Adrenal gland (tissue), 5 donors: ENCODE measurements at regions not wholly inside any gene's neighbourhood (a gene's known extent, or its start where the extent isn't known, plus 50 kb on each side); places are given as distances from the start of the nearest gene placed in this dataset.
"Not testable (repeated sequence)": the region's sequence is repeated elsewhere in the genome, so short reads cannot be mapped to it uniquely, and the experiment has no call there.

Experiments
- POLR2A ChIP-seq, 2 donors: fragments of 450-650 bp; IDR thresholded peaks; one replicate each; pipeline ENCODE4 v1.6.1; 2017; ENCODE audit warnings: antibody characterized with exemption in 2 of 2, mild to moderate bottlenecking in 2 of 2, moderate library complexity in 1 of 2
- TF ChIP-seq, protein P1 (sequence below), 6 experiments: fragments of 450-650 bp in 4 of 6; fragments of 200-600 bp in 2 of 6; sonication (generic) in 1 of 6; IDR thresholded peaks; 1 replicate in 5 of 6; 2 replicates in 1 of 6; pipeline versions ENCODE4 v1.5.1 to v1.8.0; 2016 to 2021; ENCODE audit warnings: antibody characterized with exemption in 6 of 6, mild to moderate bottlenecking in 2 of 6, moderate library complexity in 1 of 6
- donor health status: DM: no; HTN: no; CAD: no.

- TF ChIP-seq POLR2A (IDR thresholded peaks at IDR 0.05) = not testable (repeated sequence)
- TF ChIP-seq, protein P1, sequence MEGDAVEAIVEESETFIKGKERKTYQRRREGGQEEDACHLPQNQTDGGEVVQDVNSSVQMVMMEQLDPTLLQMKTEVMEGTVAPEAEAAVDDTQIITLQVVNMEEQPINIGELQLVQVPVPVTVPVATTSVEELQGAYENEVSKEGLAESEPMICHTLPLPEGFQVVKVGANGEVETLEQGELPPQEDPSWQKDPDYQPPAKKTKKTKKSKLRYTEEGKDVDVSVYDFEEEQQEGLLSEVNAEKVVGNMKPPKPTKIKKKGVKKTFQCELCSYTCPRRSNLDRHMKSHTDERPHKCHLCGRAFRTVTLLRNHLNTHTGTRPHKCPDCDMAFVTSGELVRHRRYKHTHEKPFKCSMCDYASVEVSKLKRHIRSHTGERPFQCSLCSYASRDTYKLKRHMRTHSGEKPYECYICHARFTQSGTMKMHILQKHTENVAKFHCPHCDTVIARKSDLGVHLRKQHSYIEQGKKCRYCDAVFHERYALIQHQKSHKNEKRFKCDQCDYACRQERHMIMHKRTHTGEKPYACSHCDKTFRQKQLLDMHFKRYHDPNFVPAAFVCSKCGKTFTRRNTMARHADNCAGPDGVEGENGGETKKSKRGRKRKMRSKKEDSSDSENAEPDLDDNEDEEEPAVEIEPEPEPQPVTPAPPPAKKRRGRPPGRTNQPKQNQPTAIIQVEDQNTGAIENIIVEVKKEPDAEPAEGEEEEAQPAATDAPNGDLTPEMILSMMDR (IDR thresholded peaks at IDR 0.05) = not testable (repeated sequence)
These were observed 191.0 kb upstream of the MAST4 start for GRCh38 chr5:66405145-66405544.
